ENCODE measurements at regions not wholly inside any gene's neighbourhood (a gene's known extent, or its start where the extent isn't known, plus 50 kb on each side); places are given as distances from the start of the nearest gene placed in this dataset.

DNA sequence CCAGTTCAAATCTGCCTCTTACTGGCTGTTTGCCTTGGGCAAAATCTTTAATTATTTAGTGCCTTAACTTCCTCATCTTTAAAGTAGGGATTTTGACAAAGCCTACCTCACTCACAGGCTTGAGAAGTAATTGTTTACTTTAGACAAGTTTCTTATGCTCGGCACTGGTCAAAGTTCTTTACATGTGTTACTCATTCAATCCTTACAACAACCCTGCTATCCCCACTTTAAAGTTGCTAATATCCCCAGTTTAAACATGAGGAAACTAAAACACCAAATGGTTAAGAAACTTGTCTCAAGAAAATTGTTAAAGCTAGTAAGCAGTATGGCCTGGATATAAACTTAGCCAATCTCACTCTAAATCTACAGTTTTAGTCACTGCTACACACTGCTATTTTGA is 204.0 kb upstream of the AVPR1A start:
- no peak overlapping the region for H3K27ac Mint-ChIP-seq
- POLR2A ChIA-PET: no interaction called here
- no peak overlapping the region for H3K4me3 ChIP-seq (ENCODE audit: control extremely low read depth in 1 of 5, extremely low read depth in 1 of 5, insufficient read depth in 1 of 5, low read depth in 2 of 5, low read length in 4 of 5)

DNA sequence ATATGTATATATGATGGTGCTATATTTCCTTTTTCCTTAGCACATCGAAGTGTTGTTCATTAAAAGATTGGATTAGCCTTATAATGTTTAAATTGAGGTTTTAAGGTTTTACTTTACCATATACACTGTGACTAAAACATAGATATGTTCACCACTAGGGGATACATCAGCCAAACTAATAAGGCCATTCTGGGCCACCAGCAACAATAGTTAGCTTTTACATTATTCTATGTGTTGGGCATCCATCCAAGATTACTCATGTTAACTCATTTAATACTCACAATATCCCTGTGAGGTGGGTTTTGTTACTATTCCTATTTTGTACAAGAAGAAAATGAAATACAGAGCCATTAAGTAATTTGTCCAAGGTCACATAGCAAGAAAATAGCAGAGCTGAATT is 202.6 kb upstream of the AVPR1A start:
- Mint-ChIP-seq H3K27me3 (no peaks in the 10 kb centered on the region), H3K4me3 (no peak overlapping the region), H3K4me1 (no peaks in the 10 kb centered on the region), H3K27ac (no peak overlapping the region), H3K9me3 (ENCODE audit: insufficient read depth) (no peaks in the 10 kb centered on the region)
- H2AFZ ChIP-seq (ENCODE audit: insufficient read depth, low read depth, low read length, poor library complexity, severe bottlenecking): no peak overlapping the region
- no peak overlapping the region for H3K9ac ChIP-seq (ENCODE audit: low read length)
- H3K36me3 ChIP-seq (replicated peaks in 1 of 2; ENCODE audit: control extremely low read depth in 1 of 2, control insufficient read depth in 1 of 2, extremely low read depth in 1 of 2, insufficient read depth in 2 of 2, low read length in 1 of 2): no peaks in the 10 kb centered on the region
- ATAC-seq (ENCODE audit: low read depth) (no peak), DNase-seq (no peak)
- no peaks in the 10 kb centered on the region for H3K79me2 ChIP-seq (ENCODE audit: control insufficient read depth, insufficient read depth, low read length)
- WGBS (ENCODE audit: insufficient coverage): no CpG with 5 or more reads among the region's 1 CpG
- H3K4me2 ChIP-seq (replicated peaks; ENCODE audit: low read depth, low read length, poor library complexity, severe bottlenecking): no peak overlapping the region
- no peak for TF ChIP-seq EZH2 (IDR thresholded peaks at IDR 0.05; ENCODE audit: borderline replicate concordance, insufficient read depth, low read depth, low read length, poor library complexity, severe bottlenecking)
- TF ChIP-seq, protein P1, sequence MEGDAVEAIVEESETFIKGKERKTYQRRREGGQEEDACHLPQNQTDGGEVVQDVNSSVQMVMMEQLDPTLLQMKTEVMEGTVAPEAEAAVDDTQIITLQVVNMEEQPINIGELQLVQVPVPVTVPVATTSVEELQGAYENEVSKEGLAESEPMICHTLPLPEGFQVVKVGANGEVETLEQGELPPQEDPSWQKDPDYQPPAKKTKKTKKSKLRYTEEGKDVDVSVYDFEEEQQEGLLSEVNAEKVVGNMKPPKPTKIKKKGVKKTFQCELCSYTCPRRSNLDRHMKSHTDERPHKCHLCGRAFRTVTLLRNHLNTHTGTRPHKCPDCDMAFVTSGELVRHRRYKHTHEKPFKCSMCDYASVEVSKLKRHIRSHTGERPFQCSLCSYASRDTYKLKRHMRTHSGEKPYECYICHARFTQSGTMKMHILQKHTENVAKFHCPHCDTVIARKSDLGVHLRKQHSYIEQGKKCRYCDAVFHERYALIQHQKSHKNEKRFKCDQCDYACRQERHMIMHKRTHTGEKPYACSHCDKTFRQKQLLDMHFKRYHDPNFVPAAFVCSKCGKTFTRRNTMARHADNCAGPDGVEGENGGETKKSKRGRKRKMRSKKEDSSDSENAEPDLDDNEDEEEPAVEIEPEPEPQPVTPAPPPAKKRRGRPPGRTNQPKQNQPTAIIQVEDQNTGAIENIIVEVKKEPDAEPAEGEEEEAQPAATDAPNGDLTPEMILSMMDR (IDR thresholded peaks at IDR 0.05): no peak
- no peaks in the 10 kb centered on the region for H3K9me3 ChIP-seq (ENCODE audit: control extremely low read depth in 1 of 3, control insufficient read depth in 2 of 3, insufficient read depth in 1 of 3, low read length in 2 of 3)
- ChIA-PET CTCF (no interaction called here), POLR2A (no interaction called here)
- H3K4me1 ChIP-seq (ENCODE audit: control insufficient read depth in 2 of 2, insufficient read depth in 2 of 2, low read length in 2 of 2): no peaks in the 10 kb centered on the region
- H3K4me3 ChIP-seq (ENCODE audit: control extremely low read depth in 1 of 5, extremely low read depth in 1 of 5, insufficient read depth in 1 of 5, low read depth in 2 of 5, low read length in 4 of 5): no peak overlapping the region
- no peaks in the 10 kb centered on the region for H3K27me3 ChIP-seq (replicated peaks in 1 of 4; ENCODE audit: control extremely low read depth in 1 of 4, control insufficient read depth in 3 of 4, insufficient read depth in 4 of 4, low read length in 3 of 4)
- H3K27ac ChIP-seq (ENCODE audit: low read length in 2 of 2): no peak overlapping the region
- intact Hi-C loops (cut with micrococcal nuclease): no loop called here
- H4K20me1 ChIP-seq (ENCODE audit: control insufficient read depth, insufficient read depth, low read length, poor library complexity, severe bottlenecking): no peaks in the 10 kb centered on the region

More for the DNA sequence above, 204.0 kb upstream of the AVPR1A start:
- WGBS (ENCODE audit: insufficient coverage): no CpG with 5 or more reads among the region's 1 CpG
- no peaks in the 10 kb centered on the region for H3K4me1 ChIP-seq (ENCODE audit: control insufficient read depth in 2 of 2, insufficient read depth in 2 of 2, low read length in 2 of 2)
- intact Hi-C loops (cut with micrococcal nuclease): no loop called here
- ATAC-seq (ENCODE audit: low read depth) (no peak), DNase-seq (no peak)
- TF ChIP-seq, protein P1 (IDR thresholded peaks at IDR 0.05): no peak
- H3K27ac ChIP-seq (ENCODE audit: low read length in 2 of 2): no peak overlapping the region
- H3K9me3 Mint-ChIP-seq (ENCODE audit: insufficient read depth): no peaks in the 10 kb centered on the region
- H3K4me1 Mint-ChIP-seq: no peaks in the 10 kb centered on the region
- H3K27me3 Mint-ChIP-seq: no peaks in the 10 kb centered on the region
- no peaks in the 10 kb centered on the region for H3K27me3 ChIP-seq (replicated peaks in 1 of 4; ENCODE audit: control extremely low read depth in 1 of 4, control insufficient read depth in 3 of 4, insufficient read depth in 4 of 4, low read length in 3 of 4)
- no peaks in the 10 kb centered on the region for H3K79me2 ChIP-seq (ENCODE audit: control insufficient read depth, insufficient read depth, low read length)
- H3K9me3 ChIP-seq (ENCODE audit: control extremely low read depth in 1 of 3, control insufficient read depth in 2 of 3, insufficient read depth in 1 of 3, low read length in 2 of 3): no peaks in the 10 kb centered on the region
- no peak overlapping the region for H3K4me3 Mint-ChIP-seq
- CTCF ChIA-PET: no interaction called here
- no peaks in the 10 kb centered on the region for H4K20me1 ChIP-seq (ENCODE audit: control insufficient read depth, insufficient read depth, low read length, poor library complexity, severe bottlenecking)
- no peak overlapping the region for H3K4me2 ChIP-seq (replicated peaks; ENCODE audit: low read depth, low read length, poor library complexity, severe bottlenecking)
- no peaks in the 10 kb centered on the region for H3K36me3 ChIP-seq (replicated peaks in 1 of 2; ENCODE audit: control extremely low read depth in 1 of 2, control insufficient read depth in 1 of 2, extremely low read depth in 1 of 2, insufficient read depth in 2 of 2, low read length in 1 of 2)
- H3K9ac ChIP-seq (ENCODE audit: low read length): no peak overlapping the region
- H2AFZ ChIP-seq (ENCODE audit: insufficient read depth, low read depth, low read length, poor library complexity, severe bottlenecking): no peak overlapping the region

Measured in B cell (primary cell).